ENCODE measurements at regions not wholly inside any gene's neighbourhood (a gene's known extent, or its start where the extent isn't known, plus 50 kb on each side); places are given as distances from the start of the nearest gene placed in this dataset.

- Histone ChIP-seq H3K27ac (ENCODE audit: low read depth, low read length) (no peak overlapping the region), H3K27me3 (ENCODE audit: control insufficient read depth in 5 of 5, insufficient read depth in 4 of 5, low read length in 5 of 5) (no peaks in the 10 kb centered on the region), H3K36me3 (ENCODE audit: control insufficient read depth in 5 of 5, insufficient read depth in 5 of 5, low read length in 5 of 5) (no peaks in the 10 kb centered on the region), H3K9ac (ENCODE audit: low read length in 5 of 5) (no peak overlapping the region), H3K4me1 (ENCODE audit: control insufficient read depth in 5 of 5, insufficient read depth in 5 of 5, low read length in 5 of 5) (no peaks in the 10 kb centered on the region), H3K4me3 (ENCODE audit: low read depth in 1 of 5, low read length in 5 of 5) (no peak overlapping the region), H3K9me3 (ENCODE audit: control insufficient read depth in 5 of 5, low read length in 5 of 5) (peaks cover 0 to 8% (median 3%) of the 10 kb centered on the region in 5 donors)
Measured at GRCh38 chr6:115396112-115396906, 664.4 kb downstream of the FRK start.

DNA sequence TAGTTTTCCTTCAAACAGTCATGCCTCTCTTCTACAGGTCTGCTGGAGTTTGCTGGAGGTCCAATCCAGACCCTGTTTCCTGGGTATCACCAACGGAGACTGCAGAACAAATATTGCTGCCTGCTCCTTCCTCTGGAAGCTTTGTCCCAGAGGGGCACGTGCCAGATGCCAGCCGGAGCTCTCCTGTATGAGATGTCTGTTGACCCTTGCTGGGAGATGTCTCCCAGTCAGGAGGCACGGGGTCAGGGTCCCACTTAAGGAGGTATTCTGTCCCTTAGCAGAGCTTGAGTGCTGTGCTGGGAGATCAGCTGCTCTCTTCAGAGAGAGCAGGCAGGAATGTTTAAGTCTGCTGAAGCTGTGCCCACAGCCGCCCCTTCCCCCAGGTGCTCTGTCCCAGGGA lies 666.9 kb downstream of the FRK start:
- no peak overlapping the region for H3K4me3 ChIP-seq (ENCODE audit: low read depth in 1 of 5, low read length in 5 of 5)
- peaks cover 0 to 14% (median 6%) of the 10 kb centered on the region in 5 donors for H3K9me3 ChIP-seq (ENCODE audit: control insufficient read depth in 5 of 5, low read length in 5 of 5)
- no peak overlapping the region for H3K27ac ChIP-seq (ENCODE audit: low read depth, low read length)
- no peaks in the 10 kb centered on the region for H3K27me3 ChIP-seq (ENCODE audit: control insufficient read depth in 5 of 5, insufficient read depth in 4 of 5, low read length in 5 of 5)
- H3K4me1 ChIP-seq (ENCODE audit: control insufficient read depth in 5 of 5, insufficient read depth in 5 of 5, low read length in 5 of 5) = no peaks in the 10 kb centered on the region
- H3K9ac ChIP-seq (ENCODE audit: low read length in 5 of 5) = no peak overlapping the region
- no peaks in the 10 kb centered on the region for H3K36me3 ChIP-seq (ENCODE audit: control insufficient read depth in 5 of 5, insufficient read depth in 5 of 5, low read length in 5 of 5)

DNA sequence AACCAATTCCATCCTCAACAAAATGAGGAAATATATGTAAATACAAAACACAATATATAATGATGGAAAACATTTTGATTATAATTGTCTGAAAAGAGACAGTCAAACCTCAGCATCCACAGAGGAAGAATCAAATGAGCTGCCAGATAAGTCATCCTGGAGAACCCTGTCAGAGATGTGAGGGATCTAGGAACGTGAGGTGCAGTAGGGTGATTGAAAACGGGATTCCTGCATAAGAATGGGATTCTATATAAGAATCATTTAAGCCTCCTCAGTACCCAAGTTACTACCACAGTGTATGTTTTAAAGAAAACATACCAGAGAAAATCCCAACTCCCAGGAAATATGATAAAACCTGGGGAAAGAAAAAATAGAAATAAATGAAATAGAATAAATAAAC lies 690.5 kb downstream of the FRK start:
- Histone ChIP-seq H3K27ac (ENCODE audit: low read depth, low read length) (no peak overlapping the region), H3K4me3 (ENCODE audit: low read depth in 1 of 5, low read length in 5 of 5) (no peak overlapping the region), H3K4me1 (ENCODE audit: control insufficient read depth in 5 of 5, insufficient read depth in 5 of 5, low read length in 5 of 5) (no peaks in the 10 kb centered on the region), H3K9me3 (ENCODE audit: control insufficient read depth in 5 of 5, low read length in 5 of 5) (peaks cover 0 to 6% (median 3%) of the 10 kb centered on the region in 5 donors), H3K9ac (ENCODE audit: low read length in 5 of 5) (no peak overlapping the region), H3K36me3 (ENCODE audit: control insufficient read depth in 5 of 5, insufficient read depth in 5 of 5, low read length in 5 of 5) (no peaks in the 10 kb centered on the region), H3K27me3 (ENCODE audit: control insufficient read depth in 5 of 5, insufficient read depth in 4 of 5, low read length in 5 of 5) (no peaks in the 10 kb centered on the region)

DNA sequence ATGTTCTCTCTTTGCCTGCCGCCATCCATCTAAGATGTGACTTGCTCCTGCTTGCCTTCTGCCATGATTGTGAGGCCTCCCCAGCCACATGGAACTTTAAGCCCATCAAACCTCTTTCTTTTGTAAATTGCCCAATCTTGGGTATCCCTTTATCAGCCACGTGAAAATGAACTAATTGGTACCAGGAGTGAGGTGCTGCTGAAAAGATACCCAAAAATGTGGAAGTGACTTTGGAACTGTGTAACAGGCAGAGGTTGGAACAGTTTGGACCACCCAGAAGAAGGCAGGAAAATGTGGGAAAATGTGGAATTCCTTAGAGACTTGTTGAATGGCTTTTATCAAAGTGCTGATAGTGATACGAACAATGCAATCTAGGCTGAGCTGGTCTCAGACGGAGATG lies 694.9 kb downstream of the FRK start:
- Histone ChIP-seq H3K27ac (ENCODE audit: low read depth, low read length) (no peak overlapping the region), H3K9ac (ENCODE audit: low read length in 5 of 5) (no peak overlapping the region), H3K4me3 (ENCODE audit: low read depth in 1 of 5, low read length in 5 of 5) (no peak overlapping the region), H3K27me3 (ENCODE audit: control insufficient read depth in 5 of 5, insufficient read depth in 4 of 5, low read length in 5 of 5) (no peaks in the 10 kb centered on the region), H3K36me3 (ENCODE audit: control insufficient read depth in 5 of 5, insufficient read depth in 5 of 5, low read length in 5 of 5) (no peaks in the 10 kb centered on the region), H3K9me3 (ENCODE audit: control insufficient read depth in 5 of 5, low read length in 5 of 5) (peaks cover 0 to 6% (median 3%) of the 10 kb centered on the region in 5 donors), H3K4me1 (ENCODE audit: control insufficient read depth in 5 of 5, insufficient read depth in 5 of 5, low read length in 5 of 5) (no peaks in the 10 kb centered on the region)

GRCh38 chr6:115363379-115363778 lies 697.3 kb downstream of the FRK start:
- Histone ChIP-seq H3K27ac (ENCODE audit: low read depth, low read length) (no peak overlapping the region), H3K4me1 (ENCODE audit: control insufficient read depth in 5 of 5, insufficient read depth in 5 of 5, low read length in 5 of 5) (no peaks in the 10 kb centered on the region), H3K9me3 (ENCODE audit: control insufficient read depth in 5 of 5, low read length in 5 of 5) (peaks cover 0 to 6% (median 3%) of the 10 kb centered on the region in 5 donors), H3K4me3 (ENCODE audit: low read depth in 1 of 5, low read length in 5 of 5) (no peak overlapping the region), H3K27me3 (ENCODE audit: control insufficient read depth in 5 of 5, insufficient read depth in 4 of 5, low read length in 5 of 5) (no peaks in the 10 kb centered on the region), H3K36me3 (ENCODE audit: control insufficient read depth in 5 of 5, insufficient read depth in 5 of 5, low read length in 5 of 5) (no peaks in the 10 kb centered on the region), H3K9ac (ENCODE audit: low read length in 5 of 5) (no peak overlapping the region)

DNA sequence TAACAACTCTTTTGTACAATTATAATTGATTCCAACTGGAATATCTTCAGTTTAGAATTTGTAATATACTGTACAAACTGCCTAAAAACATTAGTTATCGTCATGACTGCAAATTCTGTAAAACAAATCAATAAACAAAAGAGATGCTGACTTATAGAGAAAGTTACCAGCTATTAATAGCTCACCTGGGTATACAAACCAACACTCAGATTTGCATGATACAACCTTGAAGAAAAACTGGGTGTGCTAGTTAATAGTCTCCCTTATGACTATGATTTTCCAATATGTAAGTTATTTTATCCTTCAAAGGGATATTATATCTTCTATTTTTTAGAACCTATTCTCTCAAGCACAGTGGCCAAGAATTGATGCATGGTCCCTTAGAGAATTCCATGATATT lies 698.5 kb downstream of the FRK start:
- Histone ChIP-seq H3K4me3 (ENCODE audit: low read depth in 1 of 5, low read length in 5 of 5) (no peak overlapping the region), H3K27me3 (ENCODE audit: control insufficient read depth in 5 of 5, insufficient read depth in 4 of 5, low read length in 5 of 5) (no peaks in the 10 kb centered on the region), H3K9me3 (ENCODE audit: control insufficient read depth in 5 of 5, low read length in 5 of 5) (peaks cover 0 to 6% (median 3%) of the 10 kb centered on the region in 5 donors), H3K4me1 (ENCODE audit: control insufficient read depth in 5 of 5, insufficient read depth in 5 of 5, low read length in 5 of 5) (no peaks in the 10 kb centered on the region), H3K9ac (ENCODE audit: low read length in 5 of 5) (no peak overlapping the region), H3K27ac (ENCODE audit: low read depth, low read length) (no peak overlapping the region), H3K36me3 (ENCODE audit: control insufficient read depth in 5 of 5, insufficient read depth in 5 of 5, low read length in 5 of 5) (no peaks in the 10 kb centered on the region)

- no peak overlapping the region for H3K9ac ChIP-seq (ENCODE audit: low read length in 5 of 5)
- H3K4me3 ChIP-seq (ENCODE audit: low read depth in 1 of 5, low read length in 5 of 5) = no peak overlapping the region
- no peaks in the 10 kb centered on the region for H3K27me3 ChIP-seq (ENCODE audit: control insufficient read depth in 5 of 5, insufficient read depth in 4 of 5, low read length in 5 of 5)
Measured at GRCh38 chr6:115360602-115361325, 699.9 kb downstream of the FRK start.

GRCh38 chr6:115358616-115359015 lies 702.1 kb downstream of the FRK start:
- Histone ChIP-seq H3K9me3 (ENCODE audit: control insufficient read depth in 5 of 5, low read length in 5 of 5) (peaks cover 0 to 3% (median 0%) of the 10 kb centered on the region in 5 donors), H3K4me3 (ENCODE audit: low read depth in 1 of 5, low read length in 5 of 5) (no peak overlapping the region), H3K36me3 (ENCODE audit: control insufficient read depth in 5 of 5, insufficient read depth in 5 of 5, low read length in 5 of 5) (no peaks in the 10 kb centered on the region)

More at GRCh38 chr6:115360602-115361325, 699.9 kb downstream of the FRK start:
- H3K36me3 ChIP-seq (ENCODE audit: control insufficient read depth in 5 of 5, insufficient read depth in 5 of 5, low read length in 5 of 5) = no peaks in the 10 kb centered on the region
- no peak overlapping the region for H3K27ac ChIP-seq (ENCODE audit: low read depth, low read length)
- peaks cover 0 to 4% (median 0%) of the 10 kb centered on the region in 5 donors for H3K9me3 ChIP-seq (ENCODE audit: control insufficient read depth in 5 of 5, low read length in 5 of 5)
- no peaks in the 10 kb centered on the region for H3K4me1 ChIP-seq (ENCODE audit: control insufficient read depth in 5 of 5, insufficient read depth in 5 of 5, low read length in 5 of 5)

GRCh38 chr6:115356371-115356770 lies 704.3 kb downstream of the FRK start:
- Histone ChIP-seq H3K4me1 (ENCODE audit: control insufficient read depth in 5 of 5, insufficient read depth in 5 of 5, low read length in 5 of 5) (no peaks in the 10 kb centered on the region), H3K36me3 (ENCODE audit: control insufficient read depth in 5 of 5, insufficient read depth in 5 of 5, low read length in 5 of 5) (no peaks in the 10 kb centered on the region), H3K9ac (ENCODE audit: low read length in 5 of 5) (no peak overlapping the region), H3K4me3 (ENCODE audit: low read depth in 1 of 5, low read length in 5 of 5) (no peak overlapping the region), H3K27ac (ENCODE audit: low read depth, low read length) (no peak overlapping the region), H3K27me3 (ENCODE audit: control insufficient read depth in 5 of 5, insufficient read depth in 4 of 5, low read length in 5 of 5) (no peaks in the 10 kb centered on the region), H3K9me3 (ENCODE audit: control insufficient read depth in 5 of 5, low read length in 5 of 5) (peaks cover 0 to 3% (median 0%) of the 10 kb centered on the region in 5 donors)

More at GRCh38 chr6:115358616-115359015, 702.1 kb downstream of the FRK start:
- no peaks in the 10 kb centered on the region for H3K4me1 ChIP-seq (ENCODE audit: control insufficient read depth in 5 of 5, insufficient read depth in 5 of 5, low read length in 5 of 5)
- H3K27me3 ChIP-seq (ENCODE audit: control insufficient read depth in 5 of 5, insufficient read depth in 4 of 5, low read length in 5 of 5) = no peaks in the 10 kb centered on the region
- no peak overlapping the region for H3K9ac ChIP-seq (ENCODE audit: low read length in 5 of 5)
- no peak overlapping the region for H3K27ac ChIP-seq (ENCODE audit: low read depth, low read length)

- Histone ChIP-seq H3K9me3 (ENCODE audit: control insufficient read depth in 5 of 5, low read length in 5 of 5) (peaks cover 0 to 3% (median 0%) of the 10 kb centered on the region in 5 donors), H3K27ac (ENCODE audit: low read depth, low read length) (no peak overlapping the region), H3K4me1 (ENCODE audit: control insufficient read depth in 5 of 5, insufficient read depth in 5 of 5, low read length in 5 of 5) (no peaks in the 10 kb centered on the region), H3K4me3 (ENCODE audit: low read depth in 1 of 5, low read length in 5 of 5) (no peak overlapping the region), H3K36me3 (ENCODE audit: control insufficient read depth in 5 of 5, insufficient read depth in 5 of 5, low read length in 5 of 5) (no peaks in the 10 kb centered on the region), H3K27me3 (ENCODE audit: control insufficient read depth in 5 of 5, insufficient read depth in 4 of 5, low read length in 5 of 5) (no peaks in the 10 kb centered on the region), H3K9ac (ENCODE audit: low read length in 5 of 5) (no peak overlapping the region)
Measured at GRCh38 chr6:115323001-115323400, 737.7 kb downstream of the FRK start.

All from subcutaneous abdominal adipose tissue (tissue), 5 donors.